Tibial nerve (tissue), 4 donors: ENCODE measurements at regions not wholly inside any gene's neighbourhood (a gene's known extent, or its start where the extent isn't known, plus 50 kb on each side); places are given as distances from the start of the nearest gene placed in this dataset.

Source experiments
- CTCF ChIP-seq, 5 experiments: fragments of 200-600 bp in 3 of 5; fragments of 450-650 bp in 2 of 5; sonication (generic) in 3 of 5; IDR thresholded peaks; one replicate each; pipeline ENCODE4 v1.5.1; 2016 to 2019; ENCODE audit warnings: antibody characterized with exemption in 5 of 5, mild to moderate bottlenecking in 3 of 5, moderate library complexity in 2 of 5
- EP300 ChIP-seq, 2 donors: sonication (generic); formaldehyde crosslinking; IDR thresholded peaks; one replicate each; pipeline ENCODE4 v1.6.1; 2017; ENCODE audit warnings: antibody characterized with exemption in 2 of 2, mild to moderate bottlenecking in 1 of 2
- POLR2A ChIP-seq, 2 donors: fragments of 450-650 bp; IDR thresholded peaks; one replicate each; pipeline ENCODE4 v1.6.1; 2017; ENCODE audit warnings: antibody characterized with exemption in 2 of 2, mild to moderate bottlenecking in 2 of 2, moderate library complexity in 2 of 2

GRCh38 chr9:89844075-89844474 lies 239.3 kb downstream of the GADD45G start:
- no peak for TF ChIP-seq CTCF (IDR thresholded peaks at IDR 0.05)
- no peak for TF ChIP-seq POLR2A (IDR thresholded peaks at IDR 0.05)
- no peak for TF ChIP-seq EP300 (IDR thresholded peaks at IDR 0.05)
